CD4-positive, CD25-positive, alpha-beta regulatory T cell (primary cell): ENCODE measurements at regions not wholly inside any gene's neighbourhood (a gene's known extent, or its start where the extent isn't known, plus 50 kb on each side); places are given as distances from the start of the nearest gene placed in this dataset.

Source experiments
- ATAC-seq, 2 donors: fragments of 150-1000 bp; cut with Tn5 transposase; one replicate each; pipeline ENCODE4 v1.10.0; 2021; ENCODE audit warnings: low read depth in 2 of 2, moderate number of reproducible peaks in 2 of 2, moderate library complexity in 1 of 2
- DNase-seq, 3 donors: peaks; one replicate each; pipeline versions ENCODE4 v3.0.0 to v3.0.0-alpha.2; 2012 to 2022; ENCODE audit warnings: mixed read lengths in 1 of 3
- H3K27ac ChIP-seq: one replicate; pipeline ENCODE4 v1.7.0; 2013; ENCODE audit warnings: mild to moderate bottlenecking, low read length; ENCODE audit not compliant: insufficient read depth, poor library complexity, severe bottlenecking
- H3K27me3 ChIP-seq: one replicate; pipeline ENCODE4 v1.7.0; 2013; ENCODE audit warnings: low read length; ENCODE audit not compliant: control insufficient read depth, insufficient read depth
- H3K36me3 ChIP-seq: one replicate; pipeline ENCODE4 v1.7.0; 2013; ENCODE audit warnings: mild to moderate bottlenecking, low read length, moderate library complexity; ENCODE audit not compliant: control insufficient read depth, insufficient read depth
- H3K4me1 ChIP-seq: 2 replicates; pipeline ENCODE4 v1.7.0; 2013; ENCODE audit warnings: mild to moderate bottlenecking, low read length; ENCODE audit not compliant: insufficient read depth, control insufficient read depth, poor library complexity, severe bottlenecking
- H3K4me3 ChIP-seq: one replicate; pipeline ENCODE4 v1.7.0; 2013; ENCODE audit warnings: low read depth, mild to moderate bottlenecking, low read length, moderate library complexity
- H3K9me3 ChIP-seq, 2 experiments: 1 replicate in 1 of 2; 2 replicates in 1 of 2; pipeline ENCODE4 v1.7.0; 2013; ENCODE audit warnings: low read length in 2 of 2, mild to moderate bottlenecking in 1 of 2, moderate library complexity in 1 of 2; ENCODE audit not compliant: control insufficient read depth in 2 of 2
- H3K27ac Mint-ChIP-seq, 3 donors: one replicate each; pipeline ENCODE4 v1.8.0; 2020 to 2022; ENCODE audit warnings: mild to moderate bottlenecking in 3 of 3, mixed read lengths in 3 of 3, moderate library complexity in 2 of 3
- H3K27me3 Mint-ChIP-seq: one replicate; pipeline ENCODE4 v1.8.0; 2022; ENCODE audit warnings: mild to moderate bottlenecking, mixed read lengths
- H3K36me3 Mint-ChIP-seq: one replicate; pipeline ENCODE4 v1.8.0; 2020; ENCODE audit warnings: mixed read lengths
- H3K4me1 Mint-ChIP-seq, 4 donors: one replicate each; pipeline ENCODE4 v1.8.0; 2020 to 2022; ENCODE audit warnings: mixed read lengths in 4 of 4, mild to moderate bottlenecking in 1 of 4
- H3K4me3 Mint-ChIP-seq, 4 donors: one replicate each; pipeline ENCODE4 v1.8.0; 2020 to 2022; ENCODE audit warnings: mild to moderate bottlenecking in 4 of 4, mixed read lengths in 4 of 4, moderate library complexity in 3 of 4
- H3K9me3 Mint-ChIP-seq, 7 donors: one replicate each; pipeline ENCODE4 v1.8.0; 2020 to 2022; ENCODE audit warnings: mixed read lengths in 7 of 7, mild to moderate bottlenecking in 3 of 7, moderate library complexity in 2 of 7

DNA sequence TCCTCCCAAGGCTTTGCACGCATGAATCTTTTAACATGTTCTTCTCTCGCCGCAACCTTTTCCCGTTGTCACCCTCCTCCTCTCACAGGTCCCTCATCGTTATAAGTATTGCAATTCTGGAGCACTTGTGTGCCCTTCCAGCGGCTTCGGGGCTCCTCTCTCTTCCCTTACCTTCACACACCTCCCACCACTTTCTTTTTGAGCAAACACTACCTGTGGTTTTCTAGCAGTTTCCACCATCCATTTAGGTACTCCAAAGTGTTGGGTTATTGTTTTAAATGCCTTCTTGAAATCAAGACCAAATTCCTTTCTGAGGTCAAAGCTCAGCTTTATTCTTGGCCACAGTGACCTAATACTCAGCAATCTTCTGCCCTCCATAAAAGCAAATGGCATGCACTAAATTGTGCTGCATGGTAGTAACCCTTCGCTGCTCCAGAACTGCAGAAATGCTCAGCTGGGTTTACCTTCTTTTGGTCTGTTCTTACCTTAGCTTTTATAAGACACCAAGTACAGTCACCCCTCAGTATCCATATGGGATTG lies 472.4 kb downstream of the SETD4 start:
- peaks cover 0 to 5% (median 0%) of the 10 kb centered on the region in 7 donors for H3K9me3 Mint-ChIP-seq
- peaks cover 4% of the 10 kb centered on the region for H3K36me3 Mint-ChIP-seq
- Histone ChIP-seq H3K36me3 (no peaks in the 10 kb centered on the region), H3K27me3 (peaks cover 2% of the 10 kb centered on the region), H3K27ac (no peak overlapping the region), H3K4me3 (no peak overlapping the region), H3K9me3 (no peaks in the 10 kb centered on the region), H3K4me1 (no peaks in the 10 kb centered on the region)
- H3K4me3 Mint-ChIP-seq: no peak overlapping the region
- H3K27me3 Mint-ChIP-seq: peaks cover 8% of the 10 kb centered on the region
- no peak for ATAC-seq
- peaks cover 0 to 1% (median 0%) of the 10 kb centered on the region in 4 donors for H3K4me1 Mint-ChIP-seq
- H3K27ac Mint-ChIP-seq: no peak overlapping the region
- DNase-seq: no peak

DNA sequence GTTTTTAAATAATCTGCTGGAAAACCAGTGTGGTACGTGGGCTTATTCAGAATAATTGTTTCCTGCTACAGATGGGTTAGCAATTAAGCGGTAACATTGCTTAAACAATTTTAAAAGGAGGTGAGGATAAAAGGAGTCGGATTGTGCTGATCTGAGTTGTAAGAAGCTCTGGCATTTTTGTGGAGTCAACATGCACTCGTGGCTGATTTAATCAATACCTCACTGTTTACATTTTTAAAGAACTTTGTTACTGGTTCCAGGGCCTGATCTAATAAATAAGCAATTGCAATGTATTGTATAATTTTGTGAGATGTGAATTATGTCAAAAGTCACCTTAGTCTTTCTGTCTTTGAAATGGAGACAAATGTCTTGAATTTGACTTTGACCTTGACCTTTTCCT lies 474.0 kb downstream of the SETD4 start:
- DNase-seq: no peak
- Histone ChIP-seq H3K27me3 (peaks cover under 1% of the 10 kb centered on the region), H3K9me3 (no peaks in the 10 kb centered on the region), H3K36me3 (no peaks in the 10 kb centered on the region), H3K27ac (no peak overlapping the region), H3K4me3 (no peak overlapping the region), H3K4me1 (no peaks in the 10 kb centered on the region)
- ATAC-seq: no peak
- peaks cover 4% of the 10 kb centered on the region for H3K36me3 Mint-ChIP-seq
- peaks cover 0 to 5% (median 0%) of the 10 kb centered on the region in 7 donors for H3K9me3 Mint-ChIP-seq
- H3K4me3 Mint-ChIP-seq: no peak overlapping the region
- peaks cover 0 to 1% (median 0%) of the 10 kb centered on the region in 4 donors for H3K4me1 Mint-ChIP-seq
- H3K27me3 Mint-ChIP-seq: peaks cover 12% of the 10 kb centered on the region
- no peak overlapping the region for H3K27ac Mint-ChIP-seq

DNA sequence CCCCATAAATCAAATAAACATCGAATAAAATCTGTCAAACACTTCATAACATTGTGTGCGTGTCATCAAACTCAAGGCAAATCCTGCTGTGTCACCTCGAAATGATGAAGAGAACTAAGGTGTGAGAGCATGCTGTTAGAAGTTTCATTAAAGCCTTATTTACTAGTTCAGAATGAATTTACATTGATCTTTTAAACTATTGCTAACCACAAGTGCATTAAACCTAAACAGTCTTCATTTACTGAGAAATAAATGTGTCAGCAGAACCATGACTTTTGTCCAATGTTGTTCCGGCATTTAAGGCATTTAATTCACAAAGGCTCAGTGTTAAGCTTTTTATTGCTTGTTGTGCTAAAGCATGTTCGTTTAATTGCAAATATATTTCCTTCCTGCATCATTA lies 474.4 kb downstream of the SETD4 start:
- Mint-ChIP-seq H3K4me1 (peaks cover 0 to 1% (median 0%) of the 10 kb centered on the region in 4 donors), H3K27me3 (peaks cover 12% of the 10 kb centered on the region), H3K36me3 (peaks cover 4% of the 10 kb centered on the region), H3K4me3 (no peak overlapping the region), H3K9me3 (peaks cover 0 to 5% (median 0%) of the 10 kb centered on the region in 7 donors), H3K27ac (no peak overlapping the region)
- H3K27ac ChIP-seq: no peak overlapping the region
- H3K36me3 ChIP-seq: no peaks in the 10 kb centered on the region
- H3K4me1 ChIP-seq: no peaks in the 10 kb centered on the region
- DNase-seq: no peak
- no peak for ATAC-seq
- H3K9me3 ChIP-seq: no peaks in the 10 kb centered on the region
- no peaks in the 10 kb centered on the region for H3K27me3 ChIP-seq
- no peak overlapping the region for H3K4me3 ChIP-seq

DNA sequence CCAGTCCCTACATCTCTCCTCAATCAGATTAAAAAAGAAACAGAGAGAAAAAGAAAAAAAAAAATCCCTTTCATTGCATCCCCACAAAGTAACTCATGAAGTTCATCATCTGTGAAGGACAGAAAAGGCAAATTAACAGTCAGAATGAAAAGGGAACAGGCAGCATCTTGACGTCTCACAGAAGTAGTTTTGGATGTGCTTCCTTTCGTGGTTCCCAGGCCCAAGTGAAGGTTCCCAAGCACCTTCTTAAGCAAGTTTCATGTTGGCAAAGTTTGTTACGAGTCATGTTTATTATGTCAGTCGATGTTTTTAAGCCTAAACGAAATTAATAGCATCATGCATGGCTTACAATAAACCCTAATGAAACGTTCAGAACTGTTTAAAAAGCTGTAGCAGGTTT lies 475.2 kb downstream of the SETD4 start:
- peaks cover 0 to 4% (median 0%) of the 10 kb centered on the region in 7 donors for H3K9me3 Mint-ChIP-seq
- ATAC-seq (no peak), DNase-seq (no peak)
- no peak overlapping the region for H3K4me3 Mint-ChIP-seq
- H3K4me1 Mint-ChIP-seq: peaks cover 0 to 1% (median 0%) of the 10 kb centered on the region in 4 donors
- peaks cover 4% of the 10 kb centered on the region for H3K36me3 Mint-ChIP-seq
- H3K27ac Mint-ChIP-seq: no peak overlapping the region
- Histone ChIP-seq H3K9me3 (no peaks in the 10 kb centered on the region), H3K27ac (no peak overlapping the region), H3K36me3 (no peaks in the 10 kb centered on the region), H3K4me1 (no peaks in the 10 kb centered on the region), H3K4me3 (no peak overlapping the region), H3K27me3 (no peaks in the 10 kb centered on the region)
- peaks cover 12% of the 10 kb centered on the region for H3K27me3 Mint-ChIP-seq

DNA sequence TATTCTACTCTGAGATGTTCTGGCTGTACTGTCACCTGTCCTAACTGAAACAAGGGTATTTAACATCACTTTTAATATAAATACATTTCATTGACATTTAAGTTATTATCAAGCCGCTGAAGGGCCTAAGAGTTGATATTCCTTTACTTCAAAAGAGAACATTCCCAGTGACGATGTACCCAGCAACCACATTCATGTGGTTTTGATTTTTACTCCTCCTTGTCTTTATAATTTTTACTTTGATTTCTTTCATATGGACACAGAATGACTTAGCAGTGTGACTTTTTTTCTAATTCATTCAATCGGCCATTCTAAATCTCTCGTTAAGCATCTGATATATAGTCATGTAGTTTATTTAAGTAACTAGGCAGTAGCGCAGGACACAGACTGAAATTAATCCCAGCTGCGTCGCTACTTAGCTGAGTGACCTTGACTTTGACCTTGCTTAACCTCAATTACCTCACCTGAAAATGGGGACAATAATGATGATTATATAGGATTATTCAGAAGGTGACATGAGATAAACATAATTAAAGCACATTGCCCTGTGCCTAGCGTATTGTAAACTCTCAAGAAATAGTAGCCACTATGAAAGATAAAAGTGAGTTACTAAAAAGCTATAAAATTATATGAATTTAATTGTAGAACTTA lies 476.6 kb downstream of the SETD4 start:
- Mint-ChIP-seq H3K4me1 (peaks cover 0 to 1% (median 0%) of the 10 kb centered on the region in 4 donors), H3K27ac (no peak overlapping the region), H3K36me3 (no peaks in the 10 kb centered on the region), H3K4me3 (no peak overlapping the region), H3K27me3 (peaks cover 15% of the 10 kb centered on the region), H3K9me3 (peaks cover 0 to 2% (median 0%) of the 10 kb centered on the region in 7 donors)
- Histone ChIP-seq H3K27ac (no peak overlapping the region), H3K4me1 (no peaks in the 10 kb centered on the region), H3K4me3 (no peak overlapping the region), H3K36me3 (no peaks in the 10 kb centered on the region), H3K27me3 (no peaks in the 10 kb centered on the region), H3K9me3 (no peaks in the 10 kb centered on the region)
- ATAC-seq (no peak), DNase-seq (no peak)

DNA sequence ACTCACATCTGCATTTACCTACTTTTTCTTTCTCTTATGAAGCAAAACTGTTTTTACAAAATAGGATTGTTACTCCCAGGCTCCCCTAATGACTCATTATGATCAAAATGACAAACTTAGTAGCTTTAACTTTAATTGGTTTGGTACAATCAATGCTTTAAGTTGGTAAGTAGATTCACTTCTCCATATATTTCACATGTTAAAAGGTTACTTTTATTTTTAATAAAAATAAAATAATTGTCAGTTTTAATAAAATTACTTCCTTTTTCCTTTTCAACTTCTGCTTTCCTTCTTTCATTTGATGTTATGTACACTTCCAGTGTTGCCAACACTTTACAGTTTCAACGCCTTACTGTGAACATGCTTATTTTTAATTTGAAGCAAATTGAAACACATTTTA lies 477.6 kb downstream of the SETD4 start:
- no peaks in the 10 kb centered on the region for H3K27me3 ChIP-seq
- H3K9me3 ChIP-seq: no peaks in the 10 kb centered on the region
- Mint-ChIP-seq H3K4me3 (no peak overlapping the region), H3K36me3 (no peaks in the 10 kb centered on the region), H3K9me3 (peaks cover 0 to 3% (median 0%) of the 10 kb centered on the region in 7 donors), H3K4me1 (peaks cover 0 to 1% (median 0%) of the 10 kb centered on the region in 4 donors), H3K27ac (no peak overlapping the region), H3K27me3 (peaks cover 11% of the 10 kb centered on the region)
- no peaks in the 10 kb centered on the region for H3K36me3 ChIP-seq
- ATAC-seq (no peak), DNase-seq (no peak)
- H3K4me1 ChIP-seq: no peaks in the 10 kb centered on the region
- no peak overlapping the region for H3K4me3 ChIP-seq
- no peak overlapping the region for H3K27ac ChIP-seq

DNA sequence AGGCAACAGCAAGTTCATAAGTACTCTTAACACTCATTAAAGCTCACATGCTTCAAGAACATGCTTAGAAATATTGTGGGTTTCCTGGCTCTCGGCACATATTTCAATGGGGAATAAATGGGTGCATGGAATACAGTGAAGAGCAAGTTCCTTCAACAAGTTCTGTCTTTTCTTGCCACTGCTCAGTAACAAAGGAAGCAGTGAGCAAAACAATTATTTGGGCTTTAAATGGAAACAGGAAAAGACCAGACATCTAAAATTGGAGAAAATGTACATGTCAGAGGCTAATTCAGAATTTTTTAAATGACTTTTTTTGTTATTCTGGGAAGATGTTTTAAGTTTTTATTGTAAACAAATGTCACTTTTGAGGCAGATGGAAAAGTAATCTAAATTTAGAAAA lies 478.7 kb downstream of the SETD4 start:
- H3K9me3 Mint-ChIP-seq: peaks cover 0 to 3% (median 0%) of the 10 kb centered on the region in 7 donors
- ATAC-seq (no peak), DNase-seq (no peak)
- H3K27me3 Mint-ChIP-seq: peaks cover 8% of the 10 kb centered on the region
- Histone ChIP-seq H3K27me3 (no peaks in the 10 kb centered on the region), H3K36me3 (no peaks in the 10 kb centered on the region), H3K9me3 (no peaks in the 10 kb centered on the region), H3K4me3 (no peak overlapping the region), H3K27ac (no peak overlapping the region), H3K4me1 (no peaks in the 10 kb centered on the region)
- H3K4me1 Mint-ChIP-seq: peaks cover 0 to 1% (median 0%) of the 10 kb centered on the region in 4 donors
- H3K36me3 Mint-ChIP-seq: no peaks in the 10 kb centered on the region
- no peak overlapping the region for H3K27ac Mint-ChIP-seq
- H3K4me3 Mint-ChIP-seq: no peak overlapping the region
